Epithelial cell of prostate (primary cell): ENCODE measurements at regions not wholly inside any gene's neighbourhood (a gene's known extent, or its start where the extent isn't known, plus 50 kb on each side); places are given as distances from the start of the nearest gene placed in this dataset.
"Not testable (repeated sequence)": the region's sequence is repeated elsewhere in the genome, so short reads cannot be mapped to it uniquely, and the experiment has no call there.

Experiments
- DNase-seq: peaks from one replicate; pipeline ENCODE4 v3.0.0-alpha.2; 2011; ENCODE audit warnings: low read depth, low spot score
- H3K27ac ChIP-seq: fragments of 450-650 bp; 2 replicates; pipeline ENCODE4 v1.5.1; 2017; ENCODE audit warnings: mild to moderate bottlenecking

DNA sequence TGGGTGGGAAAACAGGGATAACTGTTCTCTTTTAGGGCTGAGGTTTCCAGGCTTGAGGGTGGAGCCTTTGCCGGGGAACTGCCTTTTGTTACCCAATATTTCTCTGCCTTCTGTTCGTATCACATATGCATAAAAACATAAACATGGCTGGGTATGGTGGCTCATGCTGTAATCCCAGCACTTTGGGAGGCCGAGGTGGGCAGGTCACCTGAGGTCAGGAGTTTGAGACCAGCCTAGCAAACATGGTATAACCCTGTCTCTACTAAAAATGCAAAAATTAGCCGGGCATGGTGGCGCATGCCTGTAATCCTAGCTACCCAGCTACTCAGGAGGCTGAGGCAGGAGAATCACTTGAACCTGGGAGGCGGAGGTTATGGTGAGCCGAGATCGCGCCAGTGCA is 60.2 kb upstream of the SHANK2 start:
- DNase-seq, H3K27ac ChIP-seq: not testable (repeated sequence)

GRCh38 chr11:71311928-71312510 is 59.6 kb upstream of the SHANK2 start:
- DNase-seq = no peak
- no peak overlapping the region for H3K27ac ChIP-seq

- DNase-seq = no peak
- no peak overlapping the region for H3K27ac ChIP-seq
Observed at GRCh38 chr11:71311176-71311925, 59.0 kb upstream of the SHANK2 start.

- DNase-seq = no peak
- H3K27ac ChIP-seq = no peak overlapping the region
Observed at GRCh38 chr11:71310184-71310583, 57.8 kb upstream of the SHANK2 start.

GRCh38 chr11:71309611-71310010 is 57.2 kb upstream of the SHANK2 start:
- no peak overlapping the region for H3K27ac ChIP-seq
- no peak for DNase-seq

DNA sequence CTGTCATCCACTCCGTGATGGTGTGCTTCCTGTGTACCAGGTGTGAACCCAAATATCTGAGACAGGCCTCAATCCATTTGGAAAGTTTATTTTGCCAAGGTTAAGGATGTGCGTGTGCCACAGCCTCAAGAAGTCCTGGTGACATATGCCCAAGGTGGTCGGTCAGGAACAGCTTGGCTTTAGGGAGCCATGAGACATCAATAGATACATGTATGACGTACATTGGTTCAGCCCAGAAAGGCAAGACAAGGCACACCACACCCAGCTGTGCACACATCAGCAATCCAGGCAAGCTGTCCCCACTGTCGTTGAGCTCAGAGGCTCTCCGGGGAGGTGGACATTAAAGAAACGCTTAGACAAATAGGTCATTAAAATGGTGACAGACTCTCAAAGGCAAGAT is 56.8 kb upstream of the SHANK2 start:
- no peak for DNase-seq
- no peak overlapping the region for H3K27ac ChIP-seq

DNA sequence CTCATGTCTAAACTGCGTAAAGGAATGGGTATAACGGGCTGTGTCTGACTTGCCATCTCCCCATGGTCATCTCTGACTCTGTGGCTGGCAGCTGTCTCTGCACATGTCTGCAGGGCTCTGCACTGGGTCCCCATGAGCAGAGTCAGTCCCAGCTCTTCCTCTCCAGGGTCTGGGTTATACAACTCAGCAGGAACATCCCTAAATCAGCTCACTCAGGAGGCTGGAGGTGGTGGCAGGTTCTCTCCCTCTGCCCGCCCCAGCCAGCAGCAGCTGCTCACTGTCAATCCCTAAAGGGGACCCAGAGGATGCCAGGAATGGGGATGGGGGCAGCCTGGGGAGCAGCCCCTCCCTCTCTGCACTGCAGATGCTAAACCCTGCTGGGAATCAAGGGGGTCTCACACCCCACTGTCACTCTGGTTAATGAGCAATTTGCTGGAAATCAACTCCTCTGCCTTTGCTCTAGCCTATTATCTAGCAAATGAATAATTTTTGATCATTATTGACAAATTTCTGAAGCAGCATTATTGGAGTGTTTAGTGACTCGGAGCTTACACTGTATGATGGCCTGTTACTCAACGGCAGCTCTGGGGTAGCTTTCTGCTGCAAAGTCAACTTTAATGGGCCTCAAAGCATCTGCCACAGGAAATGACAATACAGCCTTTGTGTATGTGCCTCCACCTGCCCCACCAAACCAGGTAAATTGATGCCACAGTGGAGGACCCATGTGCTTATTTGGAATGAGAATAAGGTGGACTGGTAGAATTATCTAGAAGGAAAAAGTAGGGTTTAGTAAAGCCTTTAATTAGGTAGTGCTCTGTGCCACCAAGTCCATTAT is 55.7 kb upstream of the SHANK2 start:
- DNase-seq = no peak
- no peak overlapping the region for H3K27ac ChIP-seq

DNA sequence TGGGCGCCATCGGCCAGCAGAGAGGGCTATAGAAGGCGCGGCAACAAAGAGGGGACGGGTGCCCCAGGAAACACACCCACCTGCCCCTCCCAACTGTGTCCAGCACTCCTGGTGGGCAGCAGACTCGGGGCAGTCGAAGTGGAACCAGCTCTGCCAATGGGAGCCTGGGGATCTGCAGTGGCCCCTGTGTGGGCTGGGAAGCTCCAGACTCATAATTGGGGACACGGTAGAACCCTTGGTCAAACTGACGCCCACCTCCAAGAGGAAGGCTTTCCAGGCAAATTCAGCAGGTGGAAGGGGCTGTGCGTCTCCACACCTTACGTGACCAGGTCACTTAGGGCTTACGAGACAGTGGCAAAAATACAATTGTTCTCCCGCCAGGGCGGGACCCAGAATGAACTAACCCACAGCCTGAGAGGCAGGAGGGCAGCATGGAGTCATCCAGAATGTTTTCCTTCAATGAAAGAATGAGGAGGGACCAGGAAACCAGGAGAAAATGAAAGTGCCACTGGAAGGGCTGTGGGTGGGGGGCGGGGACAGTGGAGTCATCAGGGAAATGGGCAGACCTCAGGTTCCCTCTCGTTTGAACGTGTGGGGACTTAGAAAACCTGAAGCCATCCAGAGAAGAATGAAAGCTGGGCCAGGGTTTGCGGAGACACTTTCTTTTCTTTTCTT is 53.2 kb upstream of the SHANK2 start:
- no peak for DNase-seq
- H3K27ac ChIP-seq = no peak overlapping the region

DNA sequence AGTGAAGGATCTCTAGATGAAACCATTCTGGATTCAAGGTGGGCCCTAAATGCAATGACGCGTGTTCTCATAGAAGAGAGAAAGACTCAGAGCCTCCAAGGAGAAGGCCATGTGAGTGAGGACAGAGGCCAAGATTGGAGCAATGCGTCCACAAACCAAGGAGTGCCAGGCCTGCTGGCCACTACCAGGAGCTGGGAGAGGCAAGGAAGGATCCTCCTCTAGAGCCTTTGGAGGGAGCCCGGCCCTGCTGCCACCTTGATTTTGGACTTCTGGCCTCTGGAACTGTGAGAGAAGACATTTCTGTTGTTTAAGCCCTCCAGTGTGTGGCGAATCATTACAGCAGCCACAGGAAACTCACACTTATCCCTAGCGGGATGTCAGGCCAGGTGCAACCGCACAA is 52.7 kb upstream of the SHANK2 start:
- no peak overlapping the region for H3K27ac ChIP-seq
- DNase-seq = no peak

GRCh38 chr11:71304491-71304890 is 52.1 kb upstream of the SHANK2 start:
- DNase-seq = no peak
- no peak overlapping the region for H3K27ac ChIP-seq

GRCh38 chr11:71304045-71304444 is 51.7 kb upstream of the SHANK2 start:
- no peak for DNase-seq
- no peak overlapping the region for H3K27ac ChIP-seq

- no peak overlapping the region for H3K27ac ChIP-seq
- no peak for DNase-seq
Observed at GRCh38 chr11:71302911-71303310, 50.5 kb upstream of the SHANK2 start.

- no peak overlapping the region for H3K27ac ChIP-seq
- DNase-seq = no peak
Observed at GRCh38 chr11:71302534-71302909, 50.1 kb upstream of the SHANK2 start.
